Neural cell (in vitro differentiated cells): ENCODE measurements at regions not wholly inside any gene's neighbourhood (a gene's known extent, or its start where the extent isn't known, plus 50 kb on each side); places are given as distances from the start of the nearest gene placed in this dataset.

Experiments
- H2AFZ ChIP-seq: fragments of 200-600, 300-800 bp; sonication (generic), shearing (Covaris generic); 2 replicates; pipeline ENCODE4 v1.6.0; 2014; ENCODE audit warnings: low read depth, mild to moderate bottlenecking, antibody characterized with exemption, low read length, moderate library complexity
- H3F3A ChIP-seq: fragments of 200-600 bp; shearing (Covaris generic); 2 replicates; pipeline ENCODE4 v1.6.1; 2016; ENCODE audit warnings: mild to moderate bottlenecking, moderate library complexity, mixed read lengths, antibody characterized with exemption, low read length; ENCODE audit not compliant: insufficient read depth, poor library complexity, severe bottlenecking
- H3K27ac ChIP-seq: fragments of 200-600, 300-800 bp; sonication (generic), shearing (Covaris generic); 2 replicates; pipeline ENCODE4 v1.5.1; 2014; ENCODE audit warnings: mild to moderate bottlenecking, low read length, moderate library complexity
- H3K27me3 ChIP-seq: fragments of 300-800, 200-600 bp; sonication (generic), shearing (Covaris generic); 2 replicates; pipeline ENCODE4 v1.6.0; 2014; ENCODE audit warnings: mild to moderate bottlenecking, low read depth, low read length, moderate library complexity; ENCODE audit not compliant: insufficient read depth
- H3K36me3 ChIP-seq: fragments of 300-800, 200-600 bp; sonication (generic), shearing (Covaris generic); 2 replicates; pipeline ENCODE4 v1.5.1; 2014; ENCODE audit warnings: mild to moderate bottlenecking, antibody characterized with exemption, low read length, moderate library complexity; ENCODE audit not compliant: insufficient read depth
- H3K4me2 ChIP-seq: fragments of 300-800, 200-600 bp; sonication (generic), shearing (Covaris generic); 2 replicates; pipeline ENCODE4 v1.6.0; 2014; ENCODE audit warnings: mild to moderate bottlenecking, low read length
- H3K4me3 ChIP-seq: fragments of 300-800, 200-600 bp; sonication (generic), shearing (Covaris generic); 2 replicates; pipeline ENCODE4 v1.5.1; 2014; ENCODE audit warnings: mild to moderate bottlenecking, low read length, moderate library complexity
- H3K79me2 ChIP-seq: fragments of 200-600 bp; shearing (Covaris generic); replicated peaks from 2 replicates; pipeline ENCODE4 v1.6.0; 2014; ENCODE audit warnings: mild to moderate bottlenecking, low read length, moderate library complexity; ENCODE audit not compliant: insufficient read depth
- H3K9ac ChIP-seq: fragments of 300-800, 200-600 bp; sonication (generic), shearing (Covaris generic); 2 replicates; pipeline ENCODE4 v1.6.1; 2016; ENCODE audit warnings: mild to moderate bottlenecking, low read length, mixed read lengths
- H3K9me2 ChIP-seq: fragments of 200-600 bp; shearing (Covaris generic); 2 replicates; pipeline ENCODE4 v1.6.1; 2016; ENCODE audit warnings: mild to moderate bottlenecking, low read length, mixed read lengths; ENCODE audit not compliant: insufficient read depth
- H3K9me3 ChIP-seq: fragments of 200-600, 300-800 bp; sonication (generic), shearing (Covaris generic); 2 replicates; pipeline ENCODE4 v1.6.1; 2016; ENCODE audit warnings: mild to moderate bottlenecking, mixed run types, low read length, moderate library complexity, mixed read lengths
- H4K20me1 ChIP-seq: fragments of 200-600 bp; shearing (Covaris generic); 2 replicates; pipeline ENCODE4 v1.6.1; 2016; ENCODE audit warnings: mild to moderate bottlenecking, mixed run types; ENCODE audit not compliant: insufficient read depth
- CTCF ChIP-seq: fragments of 450-650 bp; IDR thresholded peaks from 2 replicates; pipeline ENCODE4 v1.5.1; 2014; ENCODE audit warnings: antibody characterized with exemption, mild to moderate bottlenecking, moderate library complexity; ENCODE audit not compliant: poor library complexity, severe bottlenecking
- EP300 ChIP-seq: fragments of 450-650 bp; conservative IDR thresholded peaks from 2 replicates; pipeline ENCODE4 v1.6.1; 2014; ENCODE audit warnings: antibody characterized with exemption, mild to moderate bottlenecking, moderate library complexity; ENCODE audit not compliant: poor library complexity, severe bottlenecking
- EZH2 ChIP-seq: fragments of 200-600, 300-800 bp; shearing (Covaris generic), sonication (generic); IDR thresholded peaks from 2 replicates; pipeline ENCODE4 v1.6.1; 2014; ENCODE audit warnings: antibody characterized with exemption, low read length, borderline replicate concordance, mild to moderate bottlenecking; ENCODE audit not compliant: insufficient read depth, poor library complexity, severe bottlenecking
- MXI1 ChIP-seq: fragments of 450-650 bp; conservative IDR thresholded peaks from 2 replicates; pipeline ENCODE4 v1.6.1; 2014; ENCODE audit warnings: antibody characterized with exemption, mild to moderate bottlenecking; ENCODE audit not compliant: poor library complexity, severe bottlenecking
- POLR2AphosphoS5 ChIP-seq: IDR thresholded peaks from 2 replicates; pipeline ENCODE4 v1.6.1; 2012
- RAD21 ChIP-seq: fragments of 450-650 bp; conservative IDR thresholded peaks from 2 replicates; pipeline ENCODE4 v1.6.1; 2014; ENCODE audit warnings: antibody characterized with exemption, mild to moderate bottlenecking, moderate library complexity
- REST ChIP-seq: IDR thresholded peaks from 2 replicates; pipeline ENCODE4 v1.6.1; 2012; ENCODE audit warnings: borderline replicate concordance
- SMC3 ChIP-seq: fragments of 450-650 bp; conservative IDR thresholded peaks from 2 replicates; pipeline ENCODE4 v1.6.1; 2014; ENCODE audit warnings: antibody characterized with exemption, mild to moderate bottlenecking, moderate library complexity; ENCODE audit not compliant: poor library complexity
- TAF1 ChIP-seq: IDR thresholded peaks from 2 replicates; pipeline ENCODE4 v1.6.1; 2012; ENCODE audit warnings: low read depth

- H4K20me1 ChIP-seq: no peaks in the 10 kb centered on the region
- no peaks in the 10 kb centered on the region for H3F3A ChIP-seq
- no peak overlapping the region for H3K9ac ChIP-seq
- H3K27ac ChIP-seq: no peak overlapping the region
- H3K27me3 ChIP-seq: no peaks in the 10 kb centered on the region
- H2AFZ ChIP-seq: no peak overlapping the region
- TF ChIP-seq POLR2AphosphoS5: no peak
- TF ChIP-seq REST: no peak
- TF ChIP-seq EP300: no peak
- no peak for TF ChIP-seq EZH2
- no peak for TF ChIP-seq CTCF
- no peak for TF ChIP-seq TAF1
- TF ChIP-seq SMC3: no peak
- no peak for TF ChIP-seq MXI1
- TF ChIP-seq RAD21: no peak
- no peaks in the 10 kb centered on the region for H3K9me3 ChIP-seq
- H3K79me2 ChIP-seq: no peaks in the 10 kb centered on the region
- H3K4me3 ChIP-seq: no peak overlapping the region
- no peaks in the 10 kb centered on the region for H3K36me3 ChIP-seq
- H3K4me2 ChIP-seq: no peak overlapping the region
- H3K9me2 ChIP-seq: no peaks in the 10 kb centered on the region
Measured at GRCh38 chr7:79911420-79911819, 223.2 kb upstream of the GNAI1 start.

- Histone ChIP-seq H3K36me3 (no peaks in the 10 kb centered on the region), H3K79me2 (no peaks in the 10 kb centered on the region), H3K27ac (no peak overlapping the region), H3K4me2 (no peak overlapping the region), H3K27me3 (no peaks in the 10 kb centered on the region), H2AFZ (no peak overlapping the region), H3F3A (no peaks in the 10 kb centered on the region), H3K9me3 (no peaks in the 10 kb centered on the region), H3K4me3 (no peak overlapping the region), H3K9me2 (no peaks in the 10 kb centered on the region), H3K9ac (no peak overlapping the region), H4K20me1 (no peaks in the 10 kb centered on the region)
- TF ChIP-seq REST (no peak), TAF1 (no peak), POLR2AphosphoS5 (no peak), SMC3 (no peak), EP300 (no peak), EZH2 (no peak), CTCF (no peak), MXI1 (no peak), RAD21 (no peak)
Measured at GRCh38 chr7:79909176-79909575, 225.5 kb upstream of the GNAI1 start.
